ENCODE measurements at regions not wholly inside any gene's neighbourhood (a gene's known extent, or its start where the extent isn't known, plus 50 kb on each side); places are given as distances from the start of the nearest gene placed in this dataset.

GRCh38 chr12:11499806-11500187 lies 104.4 kb upstream of the PRB2 start:
- no peaks in the 10 kb centered on the region for H3K36me3 ChIP-seq (ENCODE audit: control insufficient read depth, insufficient read depth, low read length)
- H3K9me3 ChIP-seq (ENCODE audit: control insufficient read depth, insufficient read depth, low read length): no peaks in the 10 kb centered on the region
- H3K27me3 ChIP-seq (ENCODE audit: control insufficient read depth, insufficient read depth, low read length): peaks cover 33% of the 10 kb centered on the region
- peak overlapping the region; percentile 40 for H3K4me3 ChIP-seq (ENCODE audit: low read depth, low read length)
- H3K4me1 ChIP-seq (ENCODE audit: control insufficient read depth, insufficient read depth, low read length): no peaks in the 10 kb centered on the region
- no peak overlapping the region for H3K9ac ChIP-seq (ENCODE audit: low read depth, low read length)

GRCh38 chr12:11500188-11500860 lies 105.0 kb upstream of the PRB2 start:
- peaks cover 33% of the 10 kb centered on the region for H3K27me3 ChIP-seq (ENCODE audit: control insufficient read depth, insufficient read depth, low read length)
- no peaks in the 10 kb centered on the region for H3K36me3 ChIP-seq (ENCODE audit: control insufficient read depth, insufficient read depth, low read length)
- H3K4me1 ChIP-seq (ENCODE audit: control insufficient read depth, insufficient read depth, low read length): no peaks in the 10 kb centered on the region
- H3K4me3 ChIP-seq (ENCODE audit: low read depth, low read length): peak overlapping the region; percentile 40
- H3K9ac ChIP-seq (ENCODE audit: low read depth, low read length): no peak overlapping the region
- no peaks in the 10 kb centered on the region for H3K9me3 ChIP-seq (ENCODE audit: control insufficient read depth, insufficient read depth, low read length)

DNA sequence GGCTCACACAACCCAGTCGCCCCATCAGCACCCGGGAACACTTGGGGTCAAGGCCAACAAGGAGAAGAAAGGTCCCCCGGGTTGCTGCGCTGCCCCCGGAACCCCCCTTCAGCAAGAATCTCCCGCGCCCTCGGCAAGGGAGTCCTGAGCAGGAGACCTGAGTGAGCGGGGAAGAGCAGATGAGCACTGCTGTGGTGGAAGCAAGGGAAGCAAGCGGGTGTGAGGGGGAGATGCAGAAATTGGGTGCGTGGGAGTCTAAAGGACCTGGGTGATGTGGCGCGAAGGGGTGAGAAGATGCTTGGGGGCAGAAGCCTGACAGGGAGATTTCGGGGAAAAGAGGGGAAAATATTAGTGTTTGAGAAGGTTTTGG lies 105.5 kb upstream of the PRB2 start:
- Histone ChIP-seq H3K9ac (ENCODE audit: low read depth, low read length) (no peak overlapping the region), H3K36me3 (ENCODE audit: control insufficient read depth, insufficient read depth, low read length) (no peaks in the 10 kb centered on the region), H3K4me1 (ENCODE audit: control insufficient read depth, insufficient read depth, low read length) (no peaks in the 10 kb centered on the region), H3K27me3 (ENCODE audit: control insufficient read depth, insufficient read depth, low read length) (peaks cover 33% of the 10 kb centered on the region), H3K9me3 (ENCODE audit: control insufficient read depth, insufficient read depth, low read length) (no peaks in the 10 kb centered on the region), H3K4me3 (ENCODE audit: low read depth, low read length) (peak overlapping the region; percentile 4)

GRCh38 chr12:11508699-11509098 lies 113.3 kb upstream of the PRB2 start:
- no peak overlapping the region for H3K4me3 ChIP-seq (ENCODE audit: low read depth, low read length)
- peaks cover 5% of the 10 kb centered on the region for H3K4me1 ChIP-seq (ENCODE audit: control insufficient read depth, insufficient read depth, low read length)
- H3K27me3 ChIP-seq (ENCODE audit: control insufficient read depth, insufficient read depth, low read length): no peaks in the 10 kb centered on the region
- no peak overlapping the region for H3K9ac ChIP-seq (ENCODE audit: low read depth, low read length)
- H3K9me3 ChIP-seq (ENCODE audit: control insufficient read depth, insufficient read depth, low read length): no peaks in the 10 kb centered on the region
- H3K36me3 ChIP-seq (ENCODE audit: control insufficient read depth, insufficient read depth, low read length): no peaks in the 10 kb centered on the region

GRCh38 chr12:11509326-11509725 lies 114.0 kb upstream of the PRB2 start:
- no peak overlapping the region for H3K4me3 ChIP-seq (ENCODE audit: low read depth, low read length)
- no peaks in the 10 kb centered on the region for H3K27me3 ChIP-seq (ENCODE audit: control insufficient read depth, insufficient read depth, low read length)
- no peaks in the 10 kb centered on the region for H3K9me3 ChIP-seq (ENCODE audit: control insufficient read depth, insufficient read depth, low read length)
- no peaks in the 10 kb centered on the region for H3K36me3 ChIP-seq (ENCODE audit: control insufficient read depth, insufficient read depth, low read length)
- no peak overlapping the region for H3K9ac ChIP-seq (ENCODE audit: low read depth, low read length)
- H3K4me1 ChIP-seq (ENCODE audit: control insufficient read depth, insufficient read depth, low read length): peaks cover 5% of the 10 kb centered on the region

DNA sequence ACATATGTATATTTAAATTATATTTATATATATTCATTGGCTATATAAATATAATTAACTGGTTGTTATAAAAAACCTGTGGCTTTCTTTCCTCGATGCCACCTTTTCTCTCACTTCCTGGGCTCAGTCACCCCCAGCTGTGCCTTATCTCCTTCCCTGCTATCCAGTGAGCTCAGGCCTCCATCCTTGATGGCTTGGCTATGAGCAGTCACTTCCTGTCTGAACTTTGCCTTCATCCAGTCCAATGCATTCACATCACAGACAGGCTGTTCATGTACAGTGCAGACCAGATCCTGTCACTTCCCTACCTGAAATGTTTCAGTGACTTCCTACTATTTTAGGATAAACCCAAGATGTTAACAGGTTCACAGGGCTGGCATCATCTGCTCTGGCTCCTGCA lies 115.3 kb upstream of the PRB2 start:
- no peak overlapping the region for H3K9ac ChIP-seq (ENCODE audit: low read depth, low read length)
- no peaks in the 10 kb centered on the region for H3K36me3 ChIP-seq (ENCODE audit: control insufficient read depth, insufficient read depth, low read length)
- H3K4me1 ChIP-seq (ENCODE audit: control insufficient read depth, insufficient read depth, low read length): peaks cover 5% of the 10 kb centered on the region
- H3K4me3 ChIP-seq (ENCODE audit: low read depth, low read length): no peak overlapping the region
- H3K9me3 ChIP-seq (ENCODE audit: control insufficient read depth, insufficient read depth, low read length): no peaks in the 10 kb centered on the region
- no peaks in the 10 kb centered on the region for H3K27me3 ChIP-seq (ENCODE audit: control insufficient read depth, insufficient read depth, low read length)

DNA sequence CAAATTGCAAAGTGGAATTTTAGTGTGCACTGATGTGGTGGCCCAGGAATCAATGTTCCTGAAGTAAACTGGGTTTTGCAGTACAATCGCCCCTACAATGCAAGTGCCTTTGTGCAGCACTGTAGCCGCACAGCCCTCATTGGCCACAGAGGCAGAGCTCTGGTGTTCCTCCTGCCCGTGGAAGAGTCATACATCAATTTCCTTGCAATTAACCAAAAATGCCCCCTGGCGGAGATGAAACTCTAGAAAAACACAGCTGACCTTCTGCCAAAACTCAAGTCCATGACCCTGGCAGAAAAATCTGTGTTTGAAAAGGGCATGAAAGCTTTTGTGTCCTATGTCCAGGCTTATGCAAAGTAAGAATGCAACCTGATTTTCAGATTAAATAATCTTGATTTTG lies 117.9 kb upstream of the PRB2 start:
- no peaks in the 10 kb centered on the region for H3K9me3 ChIP-seq (ENCODE audit: control insufficient read depth, insufficient read depth, low read length)
- peaks cover 5% of the 10 kb centered on the region for H3K4me1 ChIP-seq (ENCODE audit: control insufficient read depth, insufficient read depth, low read length)
- no peak overlapping the region for H3K4me3 ChIP-seq (ENCODE audit: low read depth, low read length)
- no peaks in the 10 kb centered on the region for H3K27me3 ChIP-seq (ENCODE audit: control insufficient read depth, insufficient read depth, low read length)
- H3K36me3 ChIP-seq (ENCODE audit: control insufficient read depth, insufficient read depth, low read length): no peaks in the 10 kb centered on the region
- H3K9ac ChIP-seq (ENCODE audit: low read depth, low read length): no peak overlapping the region

DNA sequence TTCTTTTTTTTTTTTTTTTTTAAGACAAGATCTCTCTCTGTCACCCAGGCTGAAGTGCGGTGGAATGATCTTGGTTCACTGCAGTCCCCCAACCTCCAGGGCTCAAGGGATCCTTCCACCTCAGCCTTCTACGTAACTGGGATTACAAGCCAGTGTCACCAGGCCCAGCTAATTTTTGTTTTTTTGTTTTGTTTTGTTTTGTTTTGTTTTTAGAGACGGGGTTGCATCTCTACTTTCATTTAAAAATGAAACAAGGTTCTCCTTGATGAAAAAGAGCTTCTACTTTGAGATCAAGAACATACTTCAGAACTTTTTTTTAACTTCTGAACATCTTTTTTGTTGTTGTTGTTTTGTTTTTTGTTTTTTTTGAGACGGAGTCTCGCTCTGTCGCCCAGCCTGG lies 121.7 kb upstream of the PRB2 start:
- no peaks in the 10 kb centered on the region for H3K4me1 ChIP-seq (ENCODE audit: control insufficient read depth, insufficient read depth, low read length)
- H3K9me3 ChIP-seq (ENCODE audit: control insufficient read depth, insufficient read depth, low read length): no peaks in the 10 kb centered on the region
- no peaks in the 10 kb centered on the region for H3K27me3 ChIP-seq (ENCODE audit: control insufficient read depth, insufficient read depth, low read length)
- no peak overlapping the region for H3K9ac ChIP-seq (ENCODE audit: low read depth, low read length)
- no peak overlapping the region for H3K4me3 ChIP-seq (ENCODE audit: low read depth, low read length)
- H3K36me3 ChIP-seq (ENCODE audit: control insufficient read depth, insufficient read depth, low read length): no peaks in the 10 kb centered on the region

- Histone ChIP-seq H3K9ac (ENCODE audit: low read depth, low read length) (no peak overlapping the region), H3K4me3 (ENCODE audit: low read depth, low read length) (no peak overlapping the region), H3K4me1 (ENCODE audit: control insufficient read depth, insufficient read depth, low read length) (no peaks in the 10 kb centered on the region), H3K36me3 (ENCODE audit: control insufficient read depth, insufficient read depth, low read length) (no peaks in the 10 kb centered on the region), H3K9me3 (ENCODE audit: control insufficient read depth, insufficient read depth, low read length) (no peaks in the 10 kb centered on the region), H3K27me3 (ENCODE audit: control insufficient read depth, insufficient read depth, low read length) (no peaks in the 10 kb centered on the region)
Observed at GRCh38 chr12:11524446-11524845, 125.0 kb upstream of the ETV6 start.

DNA sequence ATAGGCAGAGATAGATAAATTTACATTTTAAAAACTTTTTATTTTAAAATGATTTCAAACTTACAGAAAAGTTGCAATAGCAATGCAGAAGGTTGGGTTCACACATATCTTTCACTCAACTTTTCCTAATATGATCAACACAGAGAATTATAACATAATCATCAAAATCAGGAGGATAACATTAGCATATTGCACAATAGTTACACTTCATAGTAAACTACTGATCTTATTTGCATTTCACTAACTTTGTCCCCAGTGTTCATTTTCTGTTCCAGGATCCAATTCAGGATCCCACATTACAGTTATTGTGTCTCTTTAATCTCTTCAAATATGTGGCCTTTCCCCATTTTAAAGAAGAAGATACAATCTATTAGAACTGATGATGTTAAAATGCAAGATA lies 115.4 kb upstream of the ETV6 start:
- Histone ChIP-seq H3K4me3 (ENCODE audit: low read depth, low read length) (no peak overlapping the region), H3K9me3 (ENCODE audit: control insufficient read depth, insufficient read depth, low read length) (no peaks in the 10 kb centered on the region), H3K9ac (ENCODE audit: low read depth, low read length) (no peak overlapping the region), H3K27me3 (ENCODE audit: control insufficient read depth, insufficient read depth, low read length) (no peaks in the 10 kb centered on the region), H3K4me1 (ENCODE audit: control insufficient read depth, insufficient read depth, low read length) (no peaks in the 10 kb centered on the region), H3K36me3 (ENCODE audit: control insufficient read depth, insufficient read depth, low read length) (no peaks in the 10 kb centered on the region)

GRCh38 chr12:11535127-11535526 lies 114.3 kb upstream of the ETV6 start:
- H3K9me3 ChIP-seq (ENCODE audit: control insufficient read depth, insufficient read depth, low read length): no peaks in the 10 kb centered on the region
- H3K36me3 ChIP-seq (ENCODE audit: control insufficient read depth, insufficient read depth, low read length): no peaks in the 10 kb centered on the region
- no peak overlapping the region for H3K9ac ChIP-seq (ENCODE audit: low read depth, low read length)
- H3K27me3 ChIP-seq (ENCODE audit: control insufficient read depth, insufficient read depth, low read length): no peaks in the 10 kb centered on the region
- H3K4me1 ChIP-seq (ENCODE audit: control insufficient read depth, insufficient read depth, low read length): no peaks in the 10 kb centered on the region
- H3K4me3 ChIP-seq (ENCODE audit: low read depth, low read length): no peak overlapping the region

DNA sequence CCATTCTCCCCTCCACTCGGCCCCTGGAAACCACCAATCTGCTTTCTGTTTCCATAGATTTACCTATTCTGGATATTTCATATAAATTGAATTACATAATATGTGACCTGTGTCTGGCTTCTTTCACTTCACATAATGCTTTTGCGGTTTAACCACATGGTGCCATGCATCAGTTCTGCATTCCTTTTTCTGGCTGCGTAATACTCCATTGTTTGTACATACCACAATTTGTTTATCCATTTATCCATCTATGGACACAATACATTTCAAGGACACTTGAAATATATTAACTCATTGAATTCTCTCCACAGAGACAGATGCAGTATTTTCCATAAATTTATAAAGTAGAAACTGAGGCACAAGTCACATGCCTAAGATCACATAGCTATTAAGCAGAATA lies 110.3 kb upstream of the ETV6 start:
- Histone ChIP-seq H3K4me1 (ENCODE audit: control insufficient read depth, insufficient read depth, low read length) (no peaks in the 10 kb centered on the region), H3K27me3 (ENCODE audit: control insufficient read depth, insufficient read depth, low read length) (no peaks in the 10 kb centered on the region), H3K36me3 (ENCODE audit: control insufficient read depth, insufficient read depth, low read length) (no peaks in the 10 kb centered on the region), H3K4me3 (ENCODE audit: low read depth, low read length) (no peak overlapping the region), H3K9ac (ENCODE audit: low read depth, low read length) (no peak overlapping the region), H3K9me3 (ENCODE audit: control insufficient read depth, insufficient read depth, low read length) (no peaks in the 10 kb centered on the region)
